NCI-H2081 (cell line): ENCODE measurements at regions not wholly inside any gene's neighbourhood (a gene's known extent, or its start where the extent isn't known, plus 50 kb on each side); places are given as distances from the start of the nearest gene placed in this dataset.

Experiments
- DNase-seq, 2 experiments: peaks; one replicate each; lab custom pipeline; 2025; lab: John Stamatoyannopoulos, UW

GRCh38 chr22:49034836-49035817, 792.5 kb downstream of the BRD1 start:
- DNase-seq, result no peak

DNA sequence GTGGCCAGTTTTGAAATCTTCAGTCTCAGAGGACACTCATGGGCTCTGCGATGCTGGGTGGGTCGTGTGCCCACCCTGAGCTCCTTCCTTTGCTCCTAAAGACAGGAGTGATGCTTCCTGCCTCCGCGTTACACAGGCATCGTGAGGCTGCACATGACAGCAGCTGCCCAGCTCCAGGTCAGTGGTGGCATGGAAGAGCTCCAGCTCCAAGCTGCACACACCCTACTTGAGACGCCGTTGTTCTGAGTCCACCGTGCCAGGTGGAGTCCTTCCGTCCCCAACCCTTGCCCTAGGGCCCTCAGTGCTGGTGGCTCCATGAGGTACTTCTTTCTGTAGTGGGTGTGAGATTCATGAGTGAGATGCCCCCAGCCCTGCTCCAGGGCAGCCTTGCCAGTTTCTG, 794.1 kb downstream of the BRD1 start:
- DNase-seq, result no peak

- DNase-seq, result no peak
Observed at GRCh38 chr22:49032821-49033220, 794.9 kb downstream of the BRD1 start.

- no peak for DNase-seq
Observed at GRCh38 chr22:49031746-49032330, 795.8 kb downstream of the BRD1 start.

DNA sequence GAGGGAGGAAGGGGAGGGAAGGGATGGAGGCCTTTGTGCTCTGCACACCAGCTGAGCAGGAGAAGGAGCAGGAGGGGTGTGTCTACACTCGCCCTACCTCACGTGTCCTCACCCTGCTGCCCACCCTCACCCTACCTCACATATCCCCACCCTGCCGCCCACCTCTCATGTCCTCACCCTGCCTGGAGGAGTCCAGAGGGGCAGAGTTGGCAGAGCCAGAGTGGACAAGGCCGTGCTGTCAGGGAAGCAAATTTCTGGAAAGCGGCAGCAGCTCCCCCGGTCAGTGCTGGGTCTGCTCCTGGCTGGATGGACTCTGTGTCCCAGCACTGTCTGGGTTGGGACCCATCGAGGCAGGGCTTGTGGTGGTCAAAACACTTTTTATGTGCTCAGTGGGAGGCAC, 799.6 kb downstream of the BRD1 start:
- DNase-seq, result no peak

GRCh38 chr22:49027368-49027670, 800.4 kb downstream of the BRD1 start:
- DNase-seq, result no peak

DNA sequence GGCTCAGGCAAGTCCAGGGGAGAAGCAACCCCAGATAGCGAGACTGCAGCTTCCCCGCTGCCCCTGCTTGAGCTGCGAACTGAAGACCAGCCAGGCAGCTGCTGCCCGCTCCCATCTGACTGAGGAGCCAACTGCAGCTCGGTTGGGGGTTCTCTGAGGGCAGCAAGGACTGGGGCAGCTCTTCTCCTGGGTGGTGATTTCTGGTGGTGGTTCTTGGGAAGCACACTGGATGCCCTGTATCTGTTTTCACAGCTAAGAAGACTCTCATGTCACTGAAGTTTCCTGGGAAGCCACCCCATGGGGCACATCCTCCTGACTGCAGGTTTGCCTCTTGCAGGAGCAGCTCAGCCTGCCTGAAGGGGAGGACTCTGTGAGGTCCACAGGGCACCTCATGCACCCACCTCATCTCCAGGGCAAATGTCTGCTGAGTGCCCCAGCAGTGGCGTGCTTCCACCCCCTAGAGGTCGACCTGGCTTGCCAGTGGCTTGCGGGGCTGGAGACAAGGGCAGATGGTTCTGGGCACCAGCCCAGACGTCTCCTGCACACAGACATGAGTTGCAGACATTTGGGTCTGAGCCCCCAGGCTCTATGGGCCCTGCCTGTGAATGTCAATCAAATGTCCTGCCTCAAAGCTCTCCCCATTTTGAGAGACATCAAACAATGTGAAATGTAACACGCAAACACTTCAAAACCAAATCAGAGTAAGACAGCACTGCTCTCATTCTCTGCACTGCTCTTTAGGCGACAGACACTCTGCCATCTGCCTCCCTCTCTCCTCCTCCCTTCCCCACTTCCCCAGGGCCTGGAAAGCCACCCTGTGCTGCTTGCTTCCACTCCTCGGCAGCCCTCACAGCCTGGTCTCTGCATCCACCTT, 800.9 kb downstream of the BRD1 start:
- no peak for DNase-seq

DNA sequence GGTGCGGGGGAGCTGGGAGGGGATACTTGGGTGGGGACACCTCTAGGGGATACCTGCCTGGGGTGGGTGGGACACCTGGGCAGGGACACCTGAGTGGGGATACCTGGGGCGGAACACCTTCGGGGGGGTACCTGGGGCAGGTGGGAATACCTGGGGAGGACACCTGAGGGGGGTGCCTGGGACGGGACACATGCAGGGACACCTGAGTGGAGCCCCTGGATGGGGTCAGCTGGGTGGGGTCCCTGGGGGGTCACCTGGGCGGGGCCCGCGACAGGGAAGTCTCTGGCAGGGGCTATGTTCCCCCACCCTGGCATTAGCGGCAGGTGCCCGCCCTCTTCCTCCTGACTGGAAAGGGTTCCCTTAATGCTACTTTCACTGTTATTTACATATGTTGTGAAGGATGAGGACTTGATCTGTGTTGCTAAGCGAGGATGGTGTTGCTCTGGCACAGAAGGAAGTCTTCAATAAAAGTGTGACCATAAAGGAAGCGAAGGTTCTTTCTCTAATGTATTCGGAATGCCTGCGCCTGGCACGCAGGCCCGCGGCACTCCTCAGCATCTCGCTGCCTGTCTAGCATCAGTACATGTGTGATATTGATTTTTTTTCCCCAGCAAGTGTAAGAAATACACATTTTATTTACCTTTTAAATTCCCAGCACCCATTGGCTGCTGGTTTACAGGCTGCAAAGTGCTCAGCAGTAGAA, 801.7 kb downstream of the BRD1 start:
- DNase-seq, result no peak

DNA sequence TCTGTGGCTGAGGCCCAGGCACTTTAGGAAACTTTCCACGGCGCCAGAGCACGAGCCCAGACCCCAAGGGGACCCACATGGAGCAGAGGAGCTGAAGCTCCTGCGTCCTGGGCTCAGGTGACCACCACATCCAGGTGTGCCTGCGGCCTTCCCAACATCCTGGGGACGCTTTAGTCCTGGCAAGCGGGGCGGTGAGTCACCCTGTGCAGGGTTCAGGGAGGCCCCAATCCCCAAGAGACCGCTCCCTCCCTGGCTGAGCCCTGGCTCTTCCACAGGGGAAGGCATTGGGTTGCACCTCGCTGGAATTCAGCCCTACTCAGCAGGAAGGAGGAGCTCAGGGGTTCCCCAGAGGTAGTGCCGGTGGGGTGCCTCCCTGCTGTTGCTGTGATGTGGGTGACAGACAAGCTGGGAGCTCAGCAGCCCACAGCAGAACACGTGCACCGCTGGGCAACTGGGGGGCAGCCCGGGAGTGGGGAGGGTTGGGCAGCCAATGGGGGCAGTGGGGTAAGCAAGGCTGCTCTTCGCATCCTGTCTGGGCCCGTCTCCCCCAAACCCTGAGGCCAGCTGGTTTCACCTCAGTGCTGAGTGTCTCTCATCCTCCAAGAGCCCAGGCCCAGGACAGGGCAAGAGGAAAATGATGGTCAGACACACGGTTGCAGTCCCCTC, 802.8 kb downstream of the BRD1 start:
- no peak for DNase-seq

DNA sequence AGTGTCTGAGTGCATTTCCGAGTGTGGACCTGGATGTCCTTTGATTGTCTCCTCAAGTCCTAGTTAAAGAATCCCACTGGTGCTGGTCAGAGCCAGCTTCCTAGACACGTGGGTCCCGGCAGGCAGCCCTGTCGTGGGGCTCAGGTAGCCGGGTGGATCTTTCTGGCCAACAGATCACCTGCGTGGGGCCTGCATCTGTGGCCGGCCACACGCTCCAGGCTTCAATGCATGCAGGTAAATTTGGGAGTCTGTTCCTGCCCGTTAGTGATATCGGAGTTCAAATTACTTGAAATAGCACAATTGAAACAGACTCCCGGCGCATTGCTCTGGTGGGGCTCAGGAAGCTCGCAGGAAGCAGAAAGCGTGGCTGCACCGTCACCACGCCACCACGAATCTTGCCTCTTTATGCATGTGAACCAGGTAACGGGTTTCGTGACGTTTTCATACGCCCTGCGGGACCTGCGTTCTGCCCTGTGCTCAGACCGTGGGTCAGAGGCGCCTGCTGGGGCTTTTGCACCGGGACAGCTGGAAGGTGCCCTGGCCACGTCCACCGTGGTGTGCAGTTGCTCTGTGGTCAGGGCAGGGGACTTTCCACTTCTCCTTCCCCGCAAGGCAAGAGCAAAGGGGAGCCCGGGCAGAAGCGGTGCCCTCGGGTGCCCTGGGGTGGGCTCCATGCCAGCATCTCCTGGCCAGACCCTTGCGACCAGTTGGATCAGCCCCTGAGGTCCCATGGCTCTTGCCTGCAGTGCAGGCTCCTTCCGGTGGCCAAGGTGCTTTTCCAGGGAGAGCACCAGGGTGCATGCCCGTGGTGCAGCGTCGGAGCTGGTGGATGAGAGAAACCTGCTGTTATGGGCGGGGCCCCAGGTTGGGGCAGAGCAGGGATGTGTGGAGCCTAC, 803.5 kb downstream of the BRD1 start:
- no peak for DNase-seq

DNA sequence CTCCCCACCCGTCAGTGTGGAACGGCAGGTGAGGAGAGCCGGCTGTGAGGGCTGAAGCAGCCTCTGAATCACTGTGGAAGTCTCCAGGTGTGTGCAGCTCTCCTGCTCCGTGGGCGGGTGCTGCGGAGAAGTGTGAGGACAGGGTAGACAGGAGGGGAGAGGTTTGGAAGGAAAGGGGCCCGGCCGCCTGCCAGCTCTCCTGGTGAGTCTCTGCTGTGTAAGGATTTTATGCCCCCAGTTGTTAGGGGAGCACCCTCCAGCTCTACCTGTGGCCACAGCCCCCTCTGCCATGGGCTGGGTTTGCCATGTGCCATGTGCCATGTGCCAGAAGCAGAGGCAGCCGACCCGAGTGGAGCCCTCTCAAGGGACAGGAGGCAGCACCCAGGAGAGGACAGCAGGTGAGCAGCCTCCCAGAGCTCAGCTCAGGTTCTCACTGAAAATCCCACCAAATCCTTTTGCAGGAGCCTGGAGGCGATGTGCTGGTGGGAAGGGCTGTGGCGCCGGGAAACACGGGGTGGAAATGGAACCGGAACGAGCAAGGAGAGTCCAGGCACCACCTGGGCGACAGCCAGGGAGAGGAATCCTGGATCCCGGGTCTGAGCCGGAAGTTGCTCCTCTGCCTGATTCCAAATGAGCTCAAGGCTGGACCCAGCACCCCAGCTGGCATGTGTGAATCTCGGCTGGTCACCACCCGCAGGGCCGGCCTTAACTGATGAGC, 804.4 kb downstream of the BRD1 start:
- DNase-seq, result no peak

GRCh38 chr22:49022816-49023160, 804.9 kb downstream of the BRD1 start:
- DNase-seq, result no peak

DNA sequence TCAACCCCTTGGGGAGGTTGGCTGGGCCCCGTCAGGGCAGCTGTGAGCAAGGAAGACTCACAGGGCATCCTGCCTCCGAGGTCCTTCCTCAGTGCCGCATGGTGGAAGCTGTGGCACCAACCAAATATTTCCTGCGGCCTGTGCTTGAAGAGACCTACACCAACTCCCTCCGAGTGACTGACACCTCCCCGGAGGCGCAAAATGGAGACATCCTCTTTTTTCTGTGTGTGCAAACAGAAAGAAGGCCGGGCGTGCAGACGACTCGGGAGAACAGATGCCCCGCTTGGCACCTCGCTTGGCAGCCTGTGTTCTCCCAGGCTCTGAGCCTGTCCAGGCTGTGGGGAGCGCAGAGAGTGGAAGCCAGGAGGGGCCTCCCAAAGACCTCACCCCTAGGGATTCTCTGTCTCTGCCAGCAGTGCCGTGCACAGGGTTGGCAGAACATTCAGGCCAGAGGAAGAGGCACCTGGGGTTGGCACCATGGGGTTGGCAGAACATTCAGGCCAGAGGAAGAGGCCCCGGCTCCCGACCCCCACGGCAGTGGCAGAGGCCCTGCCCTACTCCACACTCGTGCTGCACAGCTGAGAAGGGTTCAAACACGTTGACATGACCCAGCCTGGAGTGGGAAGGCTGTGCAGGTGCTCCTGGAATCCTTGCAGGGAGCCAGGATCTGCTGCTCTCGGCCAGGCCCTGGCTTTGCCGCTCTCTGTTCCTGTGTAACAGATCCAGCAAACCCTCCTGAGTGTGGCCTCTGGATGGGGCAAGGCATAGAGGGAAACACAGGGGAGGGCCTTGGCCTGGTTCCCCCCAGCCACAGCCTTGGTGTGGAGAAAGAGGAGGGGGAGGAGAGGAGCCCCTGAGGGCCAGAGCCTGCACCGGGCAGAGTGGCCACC, 805.5 kb downstream of the BRD1 start:
- no peak for DNase-seq

DNA sequence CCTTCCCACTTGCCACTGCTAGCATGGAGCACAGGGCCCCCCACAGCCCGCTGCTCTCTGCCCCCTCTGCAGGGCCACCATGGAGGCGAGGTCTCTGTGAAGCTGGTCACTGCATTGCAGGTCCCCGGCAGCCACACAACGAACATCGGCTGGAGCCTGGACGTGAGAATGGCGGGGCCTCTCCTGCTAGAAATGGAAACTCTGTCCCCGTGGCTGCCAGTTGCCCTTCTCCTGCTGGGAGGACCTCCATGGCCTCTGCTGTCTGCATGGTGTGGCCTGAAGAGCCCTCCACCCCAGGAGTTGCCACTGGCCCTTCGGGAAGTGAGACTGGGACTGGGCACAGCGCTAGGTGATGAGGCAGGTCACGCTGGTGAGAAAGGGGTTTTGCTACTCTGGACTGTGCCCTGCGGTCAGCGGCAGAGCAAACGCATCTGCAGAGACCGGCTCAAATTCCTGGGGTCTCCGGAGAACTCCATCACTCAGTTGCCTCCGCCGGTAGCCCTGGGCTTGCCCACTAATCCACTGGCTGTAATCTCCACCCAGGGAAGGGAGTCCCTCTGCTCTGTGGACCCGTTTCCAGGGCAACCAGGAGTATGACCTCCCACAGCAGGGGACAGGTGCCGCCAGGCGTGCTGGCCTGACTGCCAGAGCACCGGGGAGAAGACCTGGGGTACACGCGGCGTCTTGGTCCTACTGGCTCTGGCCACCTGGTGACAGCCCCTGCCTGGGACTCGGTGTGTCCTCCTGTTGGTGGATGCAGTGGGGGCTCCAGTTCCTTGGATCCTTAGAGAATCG, 806.3 kb downstream of the BRD1 start:
- no peak for DNase-seq

DNA sequence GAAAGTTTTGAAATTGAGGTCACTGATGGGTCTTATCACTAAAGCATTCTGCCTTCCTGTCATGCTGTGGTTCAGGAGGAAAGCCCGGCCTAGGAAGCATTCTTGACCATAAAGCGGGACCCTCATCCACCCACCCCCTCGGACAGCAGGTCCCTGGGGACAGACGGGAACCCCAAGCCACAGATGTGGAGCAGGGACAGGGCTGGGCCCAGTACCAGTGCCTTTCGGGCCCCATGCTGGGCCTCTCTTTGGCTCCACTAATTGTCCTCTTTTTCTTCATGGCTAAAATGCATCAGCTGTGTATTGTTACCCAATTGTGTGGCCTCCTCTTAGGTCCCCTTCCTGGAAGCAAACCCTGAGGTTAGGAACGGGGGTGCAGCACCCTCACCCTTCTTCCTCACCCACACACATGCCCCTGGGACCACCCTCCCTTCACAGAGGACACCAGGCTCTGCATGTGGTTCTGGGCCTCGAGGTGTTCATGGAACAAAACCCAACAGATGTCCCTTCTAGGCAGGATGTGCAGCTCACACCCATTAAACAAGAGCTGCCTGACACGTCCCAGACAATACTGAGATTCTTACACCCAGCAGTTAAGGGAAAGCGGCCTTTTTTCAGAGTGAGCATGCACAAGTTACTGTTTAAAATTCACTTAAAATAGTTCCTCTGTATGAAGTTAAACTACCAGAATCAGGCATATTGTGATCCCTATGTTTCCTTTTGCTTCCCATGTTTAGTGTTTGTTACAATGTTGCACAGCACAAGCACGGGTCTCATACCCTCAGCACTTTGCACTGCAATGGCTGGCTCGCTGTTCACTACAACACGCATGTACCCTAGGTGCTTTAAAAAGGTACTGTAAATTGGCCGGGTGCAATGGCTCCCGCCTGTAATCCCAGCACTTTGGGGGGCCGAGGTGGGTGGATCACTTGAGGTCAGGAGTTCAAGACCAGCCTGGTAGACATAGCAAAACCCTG, 807.6 kb downstream of the BRD1 start:
- no peak for DNase-seq

- DNase-seq, result no peak
Observed at GRCh38 chr22:49018601-49019000, 809.1 kb downstream of the BRD1 start.
